NCI-H2081 treated with DMSO at 0.1 percent for 48 hours (cell line): ENCODE measurements at regions not wholly inside any gene's neighbourhood (a gene's known extent, or its start where the extent isn't known, plus 50 kb on each side); places are given as distances from the start of the nearest gene placed in this dataset.
"Not testable (repeated sequence)": the region's sequence is repeated elsewhere in the genome, so short reads cannot be mapped to it uniquely, and the experiment has no call there.

Experiments
- DNase-seq: peaks from one replicate; lab custom pipeline; 2025; lab: John Stamatoyannopoulos, UW

DNA sequence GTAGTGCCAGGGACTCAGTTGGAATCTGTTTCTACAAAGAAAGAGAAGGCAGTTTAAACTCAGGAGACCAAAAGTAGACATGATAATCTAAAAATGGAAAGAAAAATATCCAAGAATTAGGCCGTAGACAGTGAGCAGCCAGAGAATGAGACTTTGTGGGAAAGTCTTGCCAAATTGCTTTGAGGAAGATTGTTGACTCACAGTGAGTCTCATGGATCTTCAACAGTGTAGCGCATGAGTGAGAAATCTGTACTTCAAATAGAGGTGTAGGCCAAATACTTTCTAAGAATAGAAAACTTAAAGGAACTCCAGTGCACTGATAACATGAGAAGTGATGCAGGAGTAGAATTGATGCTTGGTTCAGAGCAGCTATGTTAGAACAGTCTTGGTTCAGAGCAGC is 284.5 kb downstream of the HTR1B start:
- no peak for DNase-seq

DNA sequence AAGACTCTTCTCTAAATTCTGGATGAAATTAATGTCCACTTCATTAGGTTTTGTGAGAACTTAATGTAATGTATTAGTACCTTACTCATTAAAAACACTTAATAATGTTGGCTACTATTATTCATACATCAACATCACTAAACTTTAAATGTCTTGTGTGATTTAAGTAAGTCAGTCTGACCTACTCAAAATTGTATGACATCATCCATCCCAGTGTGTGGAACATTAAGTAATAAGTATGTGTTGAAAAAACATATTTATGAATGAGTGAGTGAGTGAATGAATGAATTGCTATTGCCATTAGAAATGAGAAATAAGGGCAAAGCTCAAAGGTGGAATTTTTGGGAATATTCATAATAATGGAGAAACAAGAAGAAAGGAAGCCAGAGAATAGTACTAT is 285.8 kb downstream of the HTR1B start:
- no peak for DNase-seq

DNA sequence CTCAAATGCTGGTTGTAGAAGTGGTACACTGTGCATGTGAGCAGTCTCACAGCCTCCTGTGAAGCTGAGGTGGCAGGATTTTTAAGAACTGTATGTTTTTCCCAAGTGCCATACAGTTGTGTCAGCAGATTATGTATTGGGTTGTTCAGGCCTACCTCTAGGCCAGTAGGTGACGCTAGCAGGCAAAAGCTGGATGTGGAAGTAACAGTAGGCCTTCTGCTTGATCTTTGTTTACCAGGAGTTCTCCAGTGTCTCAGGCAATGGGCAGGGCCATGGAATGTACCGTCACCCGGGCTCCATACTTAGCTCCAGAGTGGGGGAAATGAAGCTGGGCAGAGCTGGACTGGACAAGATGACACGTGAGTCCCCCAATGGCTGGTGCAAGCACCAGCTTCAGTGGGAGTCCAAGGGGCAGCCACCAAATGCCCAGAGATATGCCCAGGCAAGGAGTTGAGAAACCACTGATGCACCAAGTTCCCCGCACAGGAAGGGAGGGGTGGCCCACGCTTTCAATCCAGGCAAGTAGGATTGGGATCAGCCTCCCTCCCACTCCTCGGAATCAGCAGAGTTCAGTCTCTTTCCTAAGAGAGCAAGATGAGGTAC is 289.7 kb downstream of the HTR1B start:
- DNase-seq = no peak

DNA sequence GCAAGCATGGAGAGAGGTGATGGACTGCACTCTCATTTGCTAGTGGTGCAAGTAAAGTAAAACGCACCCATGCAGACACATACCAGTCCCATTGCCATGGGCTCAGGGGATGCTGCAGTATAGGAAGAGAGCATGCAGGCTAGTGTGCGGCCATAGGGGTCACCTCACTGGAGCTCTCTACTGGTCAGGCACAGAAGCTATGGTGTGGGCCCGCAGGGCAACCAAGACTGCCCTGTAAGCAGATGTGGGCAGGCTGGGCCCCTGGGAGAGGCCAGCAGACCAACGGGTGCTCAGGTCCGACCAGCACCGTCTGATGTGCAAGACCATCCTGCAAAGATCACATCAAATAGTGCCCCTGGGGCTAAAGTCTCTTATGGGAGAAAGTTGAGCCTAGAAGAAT is 290.7 kb downstream of the HTR1B start:
- no peak for DNase-seq

DNA sequence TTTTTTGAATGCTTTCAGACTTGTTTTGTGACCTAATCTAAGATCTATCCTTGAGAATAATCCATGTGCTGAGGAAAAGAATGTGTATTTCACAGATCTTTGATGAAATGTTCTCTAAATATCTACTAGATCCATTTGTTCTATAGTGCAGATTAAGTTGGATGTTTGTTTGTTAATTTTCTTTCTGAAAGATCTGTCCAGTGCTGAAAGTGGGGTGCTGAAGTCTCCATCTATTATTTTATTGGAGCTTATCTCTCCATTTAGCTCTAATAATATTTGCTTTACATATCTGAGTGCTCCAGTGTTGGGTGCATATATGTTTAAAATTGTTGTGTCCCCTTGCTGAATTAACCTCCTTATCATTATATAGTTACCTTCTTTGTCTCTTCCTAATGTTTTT is 303.6 kb downstream of the HTR1B start:
- no peak for DNase-seq

DNA sequence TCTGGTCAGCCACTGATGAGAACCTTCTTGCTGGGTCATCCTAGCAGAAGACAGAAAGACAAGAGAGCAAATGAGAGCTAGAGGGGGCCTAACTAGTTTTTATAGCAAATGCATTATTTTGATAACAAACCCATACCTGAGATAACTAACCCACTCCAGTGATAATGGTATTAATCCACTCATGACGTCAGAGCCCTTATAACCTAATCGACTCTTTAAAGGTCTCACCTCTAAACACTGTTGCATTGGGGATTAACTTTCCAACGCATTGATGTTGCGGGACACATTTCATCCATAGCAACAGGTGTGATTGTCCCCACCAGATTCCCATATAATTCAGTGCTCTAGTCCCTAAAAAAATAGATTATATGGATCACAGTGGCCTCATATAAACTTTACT is 312.1 kb downstream of the HTR1B start:
- no peak for DNase-seq

DNA sequence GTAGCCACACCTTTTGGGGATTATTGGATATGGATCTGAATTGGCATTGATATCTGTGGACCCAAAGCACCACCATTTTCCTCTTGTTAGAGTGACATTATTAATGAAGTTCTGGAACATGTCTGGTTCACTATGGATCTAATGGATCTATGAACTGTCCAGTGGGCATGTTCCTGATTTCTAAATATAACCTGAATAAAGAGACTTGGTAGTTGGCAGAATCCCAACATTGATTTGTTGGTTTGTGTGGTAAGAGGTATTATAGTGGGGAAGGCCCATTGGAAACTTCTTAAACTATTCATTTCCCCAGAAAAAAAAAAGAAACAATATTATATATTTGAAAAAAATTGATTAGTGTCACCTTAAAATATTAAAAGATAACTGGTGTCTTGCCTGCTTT is 312.6 kb downstream of the HTR1B start:
- no peak for DNase-seq

DNA sequence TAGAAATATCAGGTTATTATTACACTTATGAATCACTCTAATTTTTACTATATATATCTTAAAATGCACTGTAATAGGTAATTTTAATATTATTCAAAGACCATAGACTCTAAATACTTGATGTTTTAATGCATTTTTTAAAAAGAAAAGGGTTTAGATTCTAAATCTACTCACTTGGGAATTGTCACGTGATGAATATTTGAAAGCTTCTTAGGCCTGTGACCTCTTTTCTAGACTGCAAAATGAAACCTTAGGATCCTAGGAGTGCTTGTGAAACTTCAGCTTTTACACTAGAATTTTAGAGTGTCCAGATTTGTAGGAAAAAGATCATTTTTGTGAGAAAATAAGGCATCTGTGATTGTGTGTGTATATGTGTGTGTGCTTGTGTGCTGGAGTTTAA is 318.0 kb downstream of the HTR1B start:
- no peak for DNase-seq

DNA sequence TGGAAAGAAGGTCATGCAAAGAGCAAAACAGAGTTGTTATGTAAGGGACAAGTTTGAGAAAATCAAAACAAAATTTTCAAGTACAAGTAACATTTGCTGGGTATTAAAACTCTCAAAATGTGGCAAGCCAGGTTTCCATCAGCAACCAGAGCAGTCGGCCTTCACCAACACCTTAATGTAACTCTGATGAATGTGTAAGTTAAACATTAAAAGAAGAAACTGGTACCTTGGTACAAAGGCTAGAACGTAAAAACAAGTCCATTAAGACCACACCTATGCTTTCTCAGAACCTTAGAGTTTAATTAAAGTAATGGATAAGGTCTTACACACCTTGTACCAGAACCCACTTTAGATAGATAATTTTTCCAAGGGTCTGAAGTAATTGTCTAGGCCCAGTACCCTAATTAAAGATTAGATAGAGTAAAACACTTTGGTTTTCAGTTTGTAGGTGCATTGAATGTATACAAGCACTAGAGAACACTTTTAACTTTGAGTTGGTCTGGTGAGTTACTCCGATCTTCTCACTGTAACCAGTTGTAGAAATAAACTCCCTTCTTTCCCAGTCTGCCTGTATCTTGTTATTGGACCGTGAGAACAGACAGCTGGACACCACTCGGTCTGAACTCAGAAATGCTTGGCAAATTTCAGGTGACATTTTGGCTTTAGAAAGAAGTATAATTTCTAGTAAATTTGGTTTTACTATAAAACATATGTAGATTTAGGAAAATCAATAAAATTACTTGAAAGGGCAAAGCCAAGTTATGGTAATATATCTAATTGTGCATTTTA is 319.4 kb downstream of the HTR1B start:
- no peak for DNase-seq

DNA sequence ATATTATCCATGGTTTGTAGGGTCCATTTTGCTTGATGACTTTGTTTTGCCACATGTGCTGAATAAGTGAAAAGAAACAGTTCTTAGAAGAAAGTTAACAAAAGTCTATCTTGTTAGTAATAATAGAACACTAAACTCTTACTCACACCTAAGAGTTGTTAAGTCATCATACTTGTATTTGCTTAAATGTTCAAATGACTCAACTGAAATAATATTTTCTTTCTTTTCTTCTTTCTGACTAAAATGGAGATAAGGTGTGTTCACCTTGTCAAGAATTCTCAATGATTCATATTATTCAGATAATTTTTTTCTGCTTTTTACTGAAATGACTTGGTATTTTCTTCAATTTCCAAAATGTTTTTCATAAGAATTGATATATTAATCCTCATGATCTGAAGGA is 327.2 kb downstream of the HTR1B start:
- DNase-seq = no peak

DNA sequence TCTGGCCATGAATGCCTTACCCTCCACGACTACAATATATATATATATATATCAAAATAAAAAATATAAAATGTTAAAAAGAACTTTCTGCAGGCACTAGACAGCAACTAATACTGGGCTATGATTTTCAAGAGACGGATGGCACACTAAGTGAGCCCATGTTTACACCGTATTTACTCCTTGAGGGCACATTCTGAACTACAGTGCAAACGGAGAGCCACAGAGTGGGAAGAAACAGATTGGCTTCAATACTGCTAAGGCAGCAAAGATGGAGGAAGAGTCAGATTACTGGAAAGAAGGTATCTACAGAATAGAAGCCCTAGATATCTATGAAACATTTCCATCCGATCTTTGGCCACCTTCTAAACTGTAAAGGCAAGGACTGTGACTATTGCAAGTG is 330.3 kb downstream of the HTR1B start:
- DNase-seq = no peak

DNA sequence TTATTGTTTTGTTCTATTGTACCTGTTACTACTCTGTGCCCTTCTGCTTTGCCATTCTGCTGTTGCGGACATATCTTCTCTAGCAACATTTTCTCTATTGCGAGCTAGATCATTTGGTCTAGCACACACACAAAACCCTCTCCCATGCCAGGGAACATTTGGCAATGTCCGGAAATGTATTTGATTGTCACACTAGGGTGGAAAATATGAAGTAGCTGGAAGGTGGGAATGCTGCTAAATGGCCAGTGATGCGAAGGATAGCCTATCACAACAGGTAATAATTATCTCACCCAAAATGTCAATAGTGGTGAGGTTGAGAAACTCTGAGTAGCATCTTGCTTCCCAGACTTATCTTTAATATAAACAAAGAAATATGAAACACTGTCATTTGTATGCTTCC is 331.9 kb downstream of the HTR1B start:
- no peak for DNase-seq

DNA sequence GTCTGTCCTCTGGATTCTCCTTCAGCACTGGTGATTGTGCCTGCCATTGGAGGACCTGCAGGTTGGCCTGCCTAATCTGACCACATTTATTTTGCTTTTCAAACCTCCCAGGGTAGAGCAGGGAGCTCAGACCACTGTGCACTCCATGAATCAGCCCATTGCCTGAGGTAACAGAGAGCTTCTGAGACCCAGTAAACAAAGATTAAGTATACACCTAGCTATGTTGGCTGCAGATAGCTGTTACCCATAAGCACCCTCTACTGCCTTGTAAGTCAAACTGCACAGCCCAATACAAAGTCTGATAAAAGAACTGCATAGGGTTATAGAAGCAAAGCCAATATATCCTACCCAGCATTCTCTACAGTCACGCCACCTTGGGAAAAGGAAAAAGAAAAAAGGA is 338.7 kb downstream of the HTR1B start:
- no peak for DNase-seq

DNA sequence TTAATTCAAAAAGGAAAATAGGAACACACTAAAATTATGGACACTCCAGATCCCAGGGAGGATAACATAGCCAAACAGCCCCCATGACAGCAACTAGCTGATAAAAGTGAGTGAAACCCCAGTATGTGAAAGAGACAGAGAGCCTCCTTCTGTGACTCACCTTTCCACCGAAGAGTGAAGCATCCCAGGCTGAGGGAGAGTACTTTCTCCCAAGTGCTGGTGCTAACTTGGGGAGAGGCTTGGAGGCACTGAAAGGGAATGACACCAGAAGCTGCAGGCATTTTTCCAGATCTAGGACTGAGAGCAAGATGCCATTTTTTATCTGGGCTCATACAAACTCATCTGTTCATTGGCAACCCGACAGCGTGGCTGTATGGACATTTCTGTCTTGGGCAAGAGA is 339.8 kb downstream of the HTR1B start:
- no peak for DNase-seq

DNA sequence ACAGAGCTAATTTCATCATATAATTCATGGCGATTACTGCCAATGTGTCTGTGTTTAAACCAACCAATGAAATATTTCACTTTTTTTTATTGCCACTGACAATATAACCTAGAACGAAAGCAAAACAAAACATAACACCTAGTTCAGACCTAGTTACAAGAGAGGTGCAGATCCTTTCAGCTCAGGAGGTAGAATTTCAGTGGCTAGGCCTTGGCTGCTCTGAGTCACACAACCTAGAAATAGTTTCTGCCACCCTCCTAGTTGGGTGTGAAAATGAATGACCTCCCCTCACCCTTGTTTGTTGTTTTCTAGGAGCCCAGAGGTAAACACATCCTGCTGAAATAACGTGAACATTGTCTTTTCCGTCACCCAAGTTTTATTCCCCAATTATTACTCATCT is 356.3 kb downstream of the HTR1B start:
- DNase-seq = no peak

DNA sequence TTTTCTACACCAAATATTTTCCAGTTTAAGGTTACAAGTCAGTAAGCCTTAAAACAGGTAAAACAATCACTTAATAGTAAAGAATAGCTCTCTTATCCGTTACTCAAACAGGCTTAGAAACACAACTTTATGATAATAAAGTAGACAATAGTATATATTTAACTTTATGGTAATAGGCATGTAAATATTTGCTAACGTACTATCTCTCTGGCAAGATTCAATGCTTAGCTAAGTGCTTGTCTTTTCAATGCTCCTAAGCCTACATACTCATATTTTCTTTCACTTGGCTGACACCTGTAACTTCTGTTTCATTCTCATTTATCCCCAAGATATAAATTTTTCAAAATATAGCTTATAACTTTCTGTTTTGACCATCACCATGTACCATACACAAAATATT is 358.2 kb downstream of the HTR1B start:
- no peak for DNase-seq

DNA sequence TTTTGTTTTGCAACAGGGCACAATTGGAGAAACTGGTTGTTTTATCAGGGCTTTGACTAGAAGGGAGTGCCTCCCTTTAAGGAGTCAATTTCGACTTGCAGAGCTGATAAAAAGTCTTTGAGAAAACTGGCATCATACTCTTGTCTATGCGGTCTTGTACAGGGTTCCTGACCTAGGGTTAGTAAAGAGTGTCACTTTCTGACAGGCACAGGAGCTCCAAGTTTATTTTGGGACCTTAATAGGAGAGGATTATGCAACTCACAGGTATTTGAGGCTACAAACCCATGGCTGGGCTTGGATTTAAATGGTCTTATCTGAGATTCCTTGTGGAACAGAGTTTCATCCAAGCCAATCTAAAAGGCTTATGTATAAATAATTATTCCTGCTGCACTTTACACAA is 365.4 kb downstream of the HTR1B start:
- DNase-seq = no peak

DNA sequence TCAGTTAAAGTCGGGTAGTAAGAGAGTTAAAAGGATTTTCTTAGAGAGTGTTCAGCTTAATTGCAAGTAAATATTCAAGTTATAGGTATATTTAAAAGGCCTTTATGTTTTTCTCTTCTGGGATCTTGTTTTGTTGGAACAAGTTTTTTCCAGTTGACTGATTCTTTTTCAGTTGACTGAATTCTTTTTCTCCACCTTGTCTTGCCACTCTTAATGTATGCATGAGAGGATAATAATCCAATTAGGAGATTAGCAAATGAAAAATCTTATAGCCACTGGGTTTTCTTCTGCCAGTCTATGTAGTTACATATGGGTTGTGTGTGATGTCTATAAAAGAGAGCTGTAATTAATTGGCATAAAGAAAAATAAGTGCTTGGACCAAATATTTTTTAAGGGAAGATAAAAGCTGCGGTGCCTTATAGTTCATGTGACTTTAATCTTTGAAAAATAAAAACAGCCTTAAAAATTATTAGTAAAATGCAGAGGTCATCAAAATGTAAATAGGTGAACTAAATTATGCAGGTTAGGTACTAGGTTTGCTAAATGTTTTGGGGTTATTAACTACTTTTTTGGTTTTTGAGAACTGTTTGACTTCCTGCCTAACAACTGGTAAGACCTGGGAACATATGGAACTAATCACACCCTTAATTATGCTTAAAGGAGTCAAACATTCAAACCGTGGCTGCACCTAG is 367.2 kb downstream of the HTR1B start:
- no peak for DNase-seq

DNA sequence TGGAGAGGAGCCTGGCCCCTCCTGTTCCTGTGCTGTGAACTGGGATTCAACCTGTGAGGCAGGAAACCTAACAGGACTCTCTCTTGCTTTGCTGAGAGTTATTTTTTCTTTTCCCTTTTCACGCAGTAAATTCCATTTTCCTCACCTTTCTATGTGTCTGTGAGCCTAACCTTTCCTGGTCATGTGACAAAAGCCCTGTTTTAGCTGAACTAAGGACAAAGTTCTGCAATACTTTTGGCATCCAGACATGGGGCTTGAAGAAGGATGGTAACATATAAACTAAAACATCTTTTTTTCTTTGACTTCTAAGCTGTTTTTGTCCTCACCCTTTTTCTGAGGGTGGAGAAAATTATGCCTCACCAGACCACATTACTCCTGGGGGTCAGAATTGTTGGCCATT is 368.5 kb downstream of the HTR1B start:
- DNase-seq = no peak

DNA sequence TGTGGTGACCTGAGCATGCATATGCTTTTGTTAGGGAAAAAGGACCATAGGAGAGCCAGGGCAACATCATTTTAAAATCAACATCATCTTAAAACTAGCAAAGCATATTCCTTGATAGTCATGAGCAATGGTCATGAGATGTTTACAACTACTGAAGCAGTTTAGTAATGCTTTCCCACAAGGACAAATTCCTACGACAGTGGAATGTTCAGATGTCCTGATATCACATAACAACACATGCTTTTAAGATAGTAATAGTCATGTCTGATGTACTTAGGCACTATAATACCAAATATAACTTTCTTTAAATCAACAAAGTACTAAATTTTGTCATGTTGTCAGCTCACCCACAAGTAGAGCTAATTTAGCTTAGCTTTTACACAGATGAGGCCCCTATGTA is 370.3 kb downstream of the HTR1B start:
- no peak for DNase-seq

DNA sequence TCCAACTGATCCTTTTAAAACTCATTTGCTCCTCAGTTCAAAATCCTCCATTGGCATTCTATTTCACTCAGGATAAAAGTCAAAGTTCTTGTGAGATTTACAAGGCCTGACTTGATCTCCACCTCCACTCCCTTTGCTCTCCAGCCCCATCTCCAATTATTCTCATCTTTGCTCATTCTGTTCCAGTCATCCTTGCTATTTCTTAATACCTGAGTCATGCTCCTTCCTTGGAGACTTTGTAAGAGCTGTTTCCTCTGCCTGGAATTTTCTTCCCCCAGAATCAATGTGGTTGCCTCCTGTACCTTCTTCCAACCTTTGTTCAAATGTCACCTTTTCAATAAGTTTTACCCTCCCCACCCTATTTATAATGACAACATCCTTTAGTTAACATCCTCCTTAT is 373.5 kb downstream of the HTR1B start:
- DNase-seq = no peak

DNA sequence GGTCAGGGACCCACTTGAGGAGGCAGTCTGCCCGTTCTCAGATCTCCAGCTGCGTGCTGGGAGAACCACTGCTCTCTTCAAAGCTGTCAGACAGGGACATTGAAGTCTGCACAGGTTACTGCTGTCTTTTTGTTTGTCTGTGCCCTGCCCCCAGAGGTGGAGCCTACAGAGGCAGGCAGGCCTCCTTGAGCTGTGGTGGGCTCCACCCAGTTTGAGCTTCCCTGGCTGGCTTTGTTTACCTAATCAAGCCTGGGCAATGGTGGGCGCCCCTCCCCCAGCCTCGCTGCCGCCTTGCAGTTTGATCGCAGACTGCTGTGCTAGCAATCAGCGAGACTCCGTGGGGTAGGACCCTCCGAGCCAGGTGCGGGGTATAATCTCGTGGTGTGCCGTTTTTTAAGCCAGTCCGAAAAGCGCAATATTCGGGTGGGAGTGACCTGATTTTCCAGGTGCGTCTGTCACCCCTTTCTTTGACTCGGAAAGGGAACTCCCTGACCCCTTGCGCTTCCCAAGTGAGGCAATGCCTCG is 375.4 kb downstream of the HTR1B start:
- not testable (repeated sequence) for DNase-seq

DNA sequence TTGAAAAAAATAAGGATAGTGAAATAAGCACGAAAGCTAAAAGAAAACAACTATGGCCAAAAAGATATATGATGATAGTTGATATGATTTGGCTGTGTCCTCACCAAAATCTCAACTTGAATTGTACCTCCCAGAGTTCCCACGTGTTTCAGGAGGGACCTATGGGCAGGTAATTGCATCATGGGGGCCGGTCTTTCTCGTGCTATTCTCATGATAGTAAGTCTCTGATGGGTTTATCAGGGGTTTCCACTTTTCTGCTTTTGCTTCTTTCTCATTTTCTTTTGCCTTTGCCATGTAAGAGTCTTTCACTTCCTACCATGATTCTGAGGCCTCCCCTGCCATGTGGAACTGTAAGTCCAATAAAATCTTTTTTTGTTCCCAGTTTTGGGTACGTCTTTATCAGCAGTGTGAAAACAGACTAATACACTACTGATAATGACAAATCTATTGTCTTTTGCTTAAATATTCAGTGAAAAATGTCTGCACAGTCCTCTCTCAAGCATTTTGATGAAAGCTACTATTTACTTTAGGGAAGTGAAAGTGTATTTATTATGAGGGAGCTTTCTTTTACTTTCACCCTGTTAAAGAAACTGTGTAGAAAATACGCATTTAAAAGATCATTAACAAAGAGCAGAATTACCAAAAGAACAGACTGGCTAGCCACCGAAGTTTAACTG is 389.1 kb downstream of the HTR1B start:
- DNase-seq = no peak
